ENCODE measurements at regions not wholly inside any gene's neighbourhood (a gene's known extent, or its start where the extent isn't known, plus 50 kb on each side); places are given as distances from the start of the nearest gene placed in this dataset.

DNA sequence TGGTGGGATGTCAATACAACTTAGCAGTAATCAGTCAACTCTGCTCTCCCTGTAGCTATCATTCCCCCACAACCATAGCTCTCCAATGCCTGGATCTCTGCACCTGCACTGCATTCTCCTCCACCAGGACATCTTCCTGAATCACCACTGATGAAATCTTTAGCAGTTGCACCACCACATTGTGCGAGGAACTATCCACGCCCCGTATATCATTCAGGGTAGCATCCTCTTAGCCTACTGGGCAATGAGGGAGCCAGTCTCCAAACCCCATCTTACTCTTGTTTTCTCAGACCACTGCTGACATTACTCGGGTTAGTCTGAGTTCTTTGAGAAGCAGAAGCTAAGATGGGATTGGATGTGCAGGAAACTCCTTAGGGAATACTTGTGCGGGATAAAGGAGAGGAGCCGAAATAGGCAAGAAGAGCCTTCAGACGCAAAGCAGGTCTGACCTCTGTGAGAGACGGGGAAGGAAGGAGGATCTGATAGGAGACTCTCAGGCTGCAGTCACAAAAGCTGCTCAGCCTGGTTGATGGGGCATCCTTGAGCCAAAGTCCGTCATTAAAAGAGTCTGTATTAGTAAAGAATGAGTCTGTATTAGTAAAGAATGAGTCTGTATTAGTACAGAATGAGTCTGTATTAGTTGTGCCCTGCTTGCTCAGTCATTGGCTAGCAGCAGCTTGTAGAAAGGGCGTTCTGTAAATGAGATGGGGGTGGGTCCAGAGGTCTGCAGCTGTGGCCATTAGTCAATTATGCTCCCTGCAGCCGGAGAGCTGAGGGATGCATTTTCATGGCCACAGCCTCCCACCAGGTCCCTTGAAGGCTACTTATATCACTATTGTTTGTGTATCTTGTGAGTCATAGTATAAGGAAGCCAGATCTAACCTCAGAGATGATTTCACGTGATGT is 49.6 kb upstream of the RASSF3 start:
- no peak for TF ChIP-seq CTCF (IDR thresholded peaks at IDR 0.05; ENCODE audit: extremely low read depth in 1 of 2, insufficient read depth in 1 of 2, low read depth in 1 of 2, low read length in 2 of 2)
- TF ChIP-seq EZH2 (IDR thresholded peaks at IDR 0.05; ENCODE audit: borderline replicate concordance, low read depth, low read length, severe bottlenecking), result no peak
- peak; percentile 64 for TF ChIP-seq FOS (IDR thresholded peaks at IDR 0.05; ENCODE audit: borderline replicate concordance, insufficient read depth, low read length)
- peak; percentile 22 for TF ChIP-seq POLR2AphosphoS5 (IDR thresholded peaks at IDR 0.05; ENCODE audit: insufficient read depth, low read depth, low read length)

Measured in endothelial cell of umbilical vein (primary cell).